ENCODE measurements at regions not wholly inside any gene's neighbourhood (a gene's known extent, or its start where the extent isn't known, plus 50 kb on each side); places are given as distances from the start of the nearest gene placed in this dataset.

DNA sequence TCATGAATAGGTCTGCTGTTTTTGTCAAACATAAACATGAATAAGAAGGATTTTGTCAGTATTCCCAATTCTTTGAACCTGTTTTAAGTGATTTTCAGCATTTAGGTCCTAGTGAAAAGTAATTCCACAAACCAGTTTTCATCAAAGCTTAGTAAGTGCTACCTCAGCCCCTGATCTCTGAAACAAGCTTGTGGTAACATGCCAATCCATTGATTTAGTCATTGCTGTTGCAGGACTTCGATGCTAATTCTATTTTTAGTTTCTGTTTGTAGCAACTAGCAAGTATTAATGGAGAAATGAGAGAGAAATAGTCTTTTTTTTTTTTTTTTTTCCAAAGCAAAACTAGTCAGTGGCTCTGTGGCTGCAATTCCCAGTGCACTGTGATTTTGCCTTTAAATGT, 91.4 kb downstream of the JRKL start:
- Mint-ChIP-seq H3K27me3 (ENCODE audit: low read depth in 3 of 3) (peaks cover 2 to 6% (median 3%) of the 10 kb centered on the region in 3 donors), H3K36me3 (no peaks in the 10 kb centered on the region), H3K4me1 (no peaks in the 10 kb centered on the region), H3K27ac (no peak overlapping the region), H3K4me3 (no peak overlapping the region), H3K9me3 (peaks cover 0 to 3% (median 1%) of the 10 kb centered on the region in 7 donors)
- no peak overlapping the region for H3K4me2 ChIP-seq (replicated peaks; ENCODE audit: extremely low read depth, low read length, poor library complexity, severe bottlenecking)
- H3K27me3 ChIP-seq (ENCODE audit: control insufficient read depth in 2 of 2, insufficient read depth in 2 of 2, low read length in 2 of 2): no peaks in the 10 kb centered on the region
- H3K4me1 ChIP-seq (ENCODE audit: control insufficient read depth in 1 of 2, insufficient read depth in 2 of 2, low read length in 2 of 2): no peaks in the 10 kb centered on the region
- TF ChIP-seq, protein P1, sequence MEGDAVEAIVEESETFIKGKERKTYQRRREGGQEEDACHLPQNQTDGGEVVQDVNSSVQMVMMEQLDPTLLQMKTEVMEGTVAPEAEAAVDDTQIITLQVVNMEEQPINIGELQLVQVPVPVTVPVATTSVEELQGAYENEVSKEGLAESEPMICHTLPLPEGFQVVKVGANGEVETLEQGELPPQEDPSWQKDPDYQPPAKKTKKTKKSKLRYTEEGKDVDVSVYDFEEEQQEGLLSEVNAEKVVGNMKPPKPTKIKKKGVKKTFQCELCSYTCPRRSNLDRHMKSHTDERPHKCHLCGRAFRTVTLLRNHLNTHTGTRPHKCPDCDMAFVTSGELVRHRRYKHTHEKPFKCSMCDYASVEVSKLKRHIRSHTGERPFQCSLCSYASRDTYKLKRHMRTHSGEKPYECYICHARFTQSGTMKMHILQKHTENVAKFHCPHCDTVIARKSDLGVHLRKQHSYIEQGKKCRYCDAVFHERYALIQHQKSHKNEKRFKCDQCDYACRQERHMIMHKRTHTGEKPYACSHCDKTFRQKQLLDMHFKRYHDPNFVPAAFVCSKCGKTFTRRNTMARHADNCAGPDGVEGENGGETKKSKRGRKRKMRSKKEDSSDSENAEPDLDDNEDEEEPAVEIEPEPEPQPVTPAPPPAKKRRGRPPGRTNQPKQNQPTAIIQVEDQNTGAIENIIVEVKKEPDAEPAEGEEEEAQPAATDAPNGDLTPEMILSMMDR (IDR thresholded peaks at IDR 0.05): no peak
- H3K27ac ChIP-seq (ENCODE audit: low read depth in 1 of 2, low read length in 2 of 2): no peak overlapping the region
- no CpG with 5 or more reads among the region's 1 CpG for WGBS (ENCODE audit: insufficient coverage)
- H2AFZ ChIP-seq (ENCODE audit: insufficient read depth, low read depth, low read length, poor library complexity, severe bottlenecking): no peak overlapping the region
- H3K36me3 ChIP-seq (replicated peaks in 1 of 2; ENCODE audit: control insufficient read depth in 1 of 2, insufficient read depth in 2 of 2, low read length in 2 of 2): no peaks in the 10 kb centered on the region
- no peaks in the 10 kb centered on the region for H3K9me3 ChIP-seq (replicated peaks in 1 of 2; ENCODE audit: control insufficient read depth in 1 of 2, insufficient read depth in 1 of 2, low read length in 2 of 2)
- H3K79me2 ChIP-seq (ENCODE audit: insufficient read depth, low read length): no peaks in the 10 kb centered on the region
- H3K9ac ChIP-seq (ENCODE audit: insufficient read depth, low read length, poor library complexity, severe bottlenecking): no peak overlapping the region
- intact Hi-C loops (cut with micrococcal nuclease): no loop called here
- no peak for DNase-seq
- no peak overlapping the region for H3K4me3 ChIP-seq (replicated peaks in 1 of 3; ENCODE audit: low read depth in 2 of 3, low read length in 3 of 3)
- no peaks in the 10 kb centered on the region for H4K20me1 ChIP-seq (ENCODE audit: insufficient read depth, low read length)

DNA sequence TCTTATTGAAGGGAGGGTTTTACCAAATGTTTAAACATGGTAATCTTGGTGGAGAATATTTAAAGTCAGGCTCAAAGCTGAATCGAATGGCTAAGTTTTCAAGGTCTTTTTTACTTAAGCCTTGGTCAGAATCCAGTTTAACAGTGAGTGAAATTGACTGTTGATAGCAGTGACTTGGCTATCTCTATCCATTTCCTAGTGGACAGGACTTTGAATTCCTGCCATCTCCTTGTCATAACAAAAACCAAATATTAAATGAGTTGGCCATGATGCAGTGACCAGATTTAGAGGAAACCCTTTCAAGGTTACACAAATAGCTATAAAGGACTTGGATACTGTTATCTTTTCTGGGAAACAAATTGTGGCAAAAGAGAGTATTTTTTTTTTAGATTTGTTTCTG, 92.0 kb downstream of the JRKL start:
- H3K36me3 ChIP-seq (replicated peaks in 1 of 2; ENCODE audit: control insufficient read depth in 1 of 2, insufficient read depth in 2 of 2, low read length in 2 of 2): no peaks in the 10 kb centered on the region
- Mint-ChIP-seq H3K27me3 (ENCODE audit: low read depth in 3 of 3) (peaks cover 2 to 6% (median 3%) of the 10 kb centered on the region in 3 donors), H3K27ac (no peak overlapping the region), H3K4me3 (no peak overlapping the region), H3K4me1 (no peaks in the 10 kb centered on the region), H3K36me3 (no peaks in the 10 kb centered on the region), H3K9me3 (peaks cover 0 to 6% (median 2%) of the 10 kb centered on the region in 7 donors)
- TF ChIP-seq, protein P1 (IDR thresholded peaks at IDR 0.05): no peak
- H2AFZ ChIP-seq (ENCODE audit: insufficient read depth, low read depth, low read length, poor library complexity, severe bottlenecking): no peak overlapping the region
- intact Hi-C loops (cut with micrococcal nuclease): no loop called here
- WGBS (ENCODE audit: insufficient coverage): no CpG with 5 or more reads among the region's 1 CpG
- H3K9ac ChIP-seq (ENCODE audit: insufficient read depth, low read length, poor library complexity, severe bottlenecking): no peak overlapping the region
- H3K27me3 ChIP-seq (ENCODE audit: control insufficient read depth in 2 of 2, insufficient read depth in 2 of 2, low read length in 2 of 2): no peaks in the 10 kb centered on the region
- no peaks in the 10 kb centered on the region for H3K79me2 ChIP-seq (ENCODE audit: insufficient read depth, low read length)
- no peak overlapping the region for H3K27ac ChIP-seq (ENCODE audit: low read depth in 1 of 2, low read length in 2 of 2)
- no peaks in the 10 kb centered on the region for H3K4me1 ChIP-seq (ENCODE audit: control insufficient read depth in 1 of 2, insufficient read depth in 2 of 2, low read length in 2 of 2)
- H3K4me3 ChIP-seq (replicated peaks in 1 of 3; ENCODE audit: low read depth in 2 of 3, low read length in 3 of 3): no peak overlapping the region
- H3K9me3 ChIP-seq (replicated peaks in 1 of 2; ENCODE audit: control insufficient read depth in 1 of 2, insufficient read depth in 1 of 2, low read length in 2 of 2): peaks cover 0 to 4% of the 10 kb centered on the region in 2 donors
- H3K4me2 ChIP-seq (replicated peaks; ENCODE audit: extremely low read depth, low read length, poor library complexity, severe bottlenecking): no peak overlapping the region
- no peaks in the 10 kb centered on the region for H4K20me1 ChIP-seq (ENCODE audit: insufficient read depth, low read length)
- no peak for DNase-seq

All from CD14-positive monocyte (primary cell).